ENCODE measurements at regions not wholly inside any gene's neighbourhood (a gene's known extent, or its start where the extent isn't known, plus 50 kb on each side); places are given as distances from the start of the nearest gene placed in this dataset.
A peak's percentile ranks its signal among the peaks of the same experiment; 100 is the strongest.
"Not testable (repeated sequence)": the region's sequence is repeated elsewhere in the genome, so short reads cannot be mapped to it uniquely, and the experiment has no call there.

- peaks cover 26% of the 10 kb centered on the region for H3K27me3 Mint-ChIP-seq
- H3K9me3 ChIP-seq (ENCODE audit: control insufficient read depth, low read length, poor library complexity, severe bottlenecking) = no peaks in the 10 kb centered on the region
- H3K27ac Mint-ChIP-seq = no peak overlapping the region
- no peaks in the 10 kb centered on the region for H3K36me3 Mint-ChIP-seq (ENCODE audit: low read depth)
- H3K4me3 Mint-ChIP-seq = no peak overlapping the region
- ATAC-seq (no peak), DNase-seq (no peak)
- no peaks in the 10 kb centered on the region for H3K4me1 Mint-ChIP-seq
Observed at GRCh38 chr22:23511627-23512347, 68.3 kb downstream of the IGLL1 start.

GRCh38 chr22:23509571-23510302, 70.4 kb downstream of the IGLL1 start:
- no peak for ATAC-seq
- Mint-ChIP-seq H3K27ac (no peak overlapping the region), H3K4me1 (no peaks in the 10 kb centered on the region), H3K36me3 (ENCODE audit: low read depth) (no peaks in the 10 kb centered on the region), H3K27me3 (peaks cover 31% of the 10 kb centered on the region), H3K4me3 (no peak overlapping the region)
- H3K9me3 ChIP-seq (ENCODE audit: control insufficient read depth, low read length, poor library complexity, severe bottlenecking) = no peaks in the 10 kb centered on the region
- no peak for DNase-seq

GRCh38 chr22:23504516-23504915, 75.6 kb downstream of the IGLL1 start:
- Mint-ChIP-seq H3K27me3 (peaks cover 35% of the 10 kb centered on the region), H3K36me3 (ENCODE audit: low read depth) (peaks cover 3% of the 10 kb centered on the region), H3K4me1 (no peaks in the 10 kb centered on the region), H3K4me3 (no peak overlapping the region), H3K27ac (no peak overlapping the region)
- no peaks in the 10 kb centered on the region for H3K9me3 ChIP-seq (ENCODE audit: control insufficient read depth, low read length, poor library complexity, severe bottlenecking)
- DNase-seq (no peak), ATAC-seq (no peak)

- ATAC-seq (no peak), DNase-seq (no peak)
- no peaks in the 10 kb centered on the region for H3K9me3 ChIP-seq (ENCODE audit: control insufficient read depth, low read length, poor library complexity, severe bottlenecking)
- Mint-ChIP-seq H3K4me3 (no peak overlapping the region), H3K36me3 (ENCODE audit: low read depth) (peaks cover 3% of the 10 kb centered on the region), H3K4me1 (no peaks in the 10 kb centered on the region), H3K27ac (no peak overlapping the region), H3K27me3 (peaks cover 33% of the 10 kb centered on the region)
Observed at GRCh38 chr22:23503736-23504440, 76.2 kb downstream of the IGLL1 start.

GRCh38 chr22:23503142-23503541, 76.9 kb downstream of the IGLL1 start:
- peaks cover 3% of the 10 kb centered on the region for H3K36me3 Mint-ChIP-seq (ENCODE audit: low read depth)
- H3K27ac Mint-ChIP-seq = no peak overlapping the region
- DNase-seq (no peak), ATAC-seq (no peak)
- H3K9me3 ChIP-seq (ENCODE audit: control insufficient read depth, low read length, poor library complexity, severe bottlenecking) = no peaks in the 10 kb centered on the region
- no peak overlapping the region for H3K4me3 Mint-ChIP-seq
- H3K4me1 Mint-ChIP-seq = peaks cover 2% of the 10 kb centered on the region
- H3K27me3 Mint-ChIP-seq = peaks cover 33% of the 10 kb centered on the region

GRCh38 chr22:23501708-23502107, 78.4 kb downstream of the IGLL1 start:
- no peak for ATAC-seq
- H3K4me1 Mint-ChIP-seq = peaks cover 2% of the 10 kb centered on the region
- peaks cover 24% of the 10 kb centered on the region for H3K27me3 Mint-ChIP-seq
- H3K4me3 Mint-ChIP-seq = no peak overlapping the region
- H3K27ac Mint-ChIP-seq = no peak overlapping the region
- no peak for DNase-seq
- H3K36me3 Mint-ChIP-seq (ENCODE audit: low read depth) = peaks cover 3% of the 10 kb centered on the region
- no peaks in the 10 kb centered on the region for H3K9me3 ChIP-seq (ENCODE audit: control insufficient read depth, low read length, poor library complexity, severe bottlenecking)

- peaks cover 24% of the 10 kb centered on the region for H3K27me3 Mint-ChIP-seq
- H3K27ac Mint-ChIP-seq = no peak overlapping the region
- peaks cover 5% of the 10 kb centered on the region for H3K4me1 Mint-ChIP-seq
- DNase-seq = no peak
- H3K36me3 Mint-ChIP-seq (ENCODE audit: low read depth) = peaks cover 3% of the 10 kb centered on the region
- H3K4me3 Mint-ChIP-seq = no peak overlapping the region
- H3K9me3 ChIP-seq (ENCODE audit: control insufficient read depth, low read length, poor library complexity, severe bottlenecking) = no peaks in the 10 kb centered on the region
- ATAC-seq = no peak
Observed at GRCh38 chr22:23501261-23501619, 78.8 kb downstream of the IGLL1 start.

- peaks cover 10% of the 10 kb centered on the region for H3K4me1 Mint-ChIP-seq
- peaks cover 3% of the 10 kb centered on the region for H3K36me3 Mint-ChIP-seq (ENCODE audit: low read depth)
- DNase-seq (no peak), ATAC-seq (no peak)
- H3K27ac Mint-ChIP-seq = no peak overlapping the region
- H3K4me3 Mint-ChIP-seq = no peak overlapping the region
- H3K9me3 ChIP-seq (ENCODE audit: control insufficient read depth, low read length, poor library complexity, severe bottlenecking) = no peaks in the 10 kb centered on the region
- H3K27me3 Mint-ChIP-seq = peaks cover 22% of the 10 kb centered on the region
Observed at GRCh38 chr22:23500508-23501260, 79.4 kb downstream of the IGLL1 start.

- ATAC-seq (no peak), DNase-seq (no peak)
- H3K9me3 ChIP-seq (ENCODE audit: control insufficient read depth, low read length, poor library complexity, severe bottlenecking) = no peaks in the 10 kb centered on the region
- Mint-ChIP-seq H3K36me3 (ENCODE audit: low read depth) (peaks cover 3% of the 10 kb centered on the region), H3K4me3 (no peak overlapping the region), H3K27ac (no peak overlapping the region), H3K4me1 (peaks cover 11% of the 10 kb centered on the region), H3K27me3 (peaks cover 18% of the 10 kb centered on the region)
Observed at GRCh38 chr22:23499845-23500500, 80.1 kb downstream of the IGLL1 start.

GRCh38 chr22:23498811-23499798, 81.0 kb downstream of the IGLL1 start:
- H3K9me3 ChIP-seq (ENCODE audit: control insufficient read depth, low read length, poor library complexity, severe bottlenecking) = no peaks in the 10 kb centered on the region
- ATAC-seq (no peak), DNase-seq (no peak)
- H3K27me3 Mint-ChIP-seq = peaks cover 11% of the 10 kb centered on the region
- H3K36me3 Mint-ChIP-seq (ENCODE audit: low read depth) = peaks cover 3% of the 10 kb centered on the region
- peaks cover 11% of the 10 kb centered on the region for H3K4me1 Mint-ChIP-seq
- H3K4me3 Mint-ChIP-seq = no peak overlapping the region
- no peak overlapping the region for H3K27ac Mint-ChIP-seq

- not testable (repeated sequence) for DNase-seq; ATAC-seq; H3K36me3 Mint-ChIP-seq (ENCODE audit: low read depth); H3K27me3 Mint-ChIP-seq; H3K4me3 Mint-ChIP-seq; H3K9me3 ChIP-seq (ENCODE audit: control insufficient read depth, low read length, poor library complexity, severe bottlenecking)
- H3K27ac Mint-ChIP-seq = peak overlapping the region; percentile 91
- H3K4me1 Mint-ChIP-seq = peaks cover 11% of the 10 kb centered on the region
Observed at GRCh38 chr22:23497889-23498288, 82.2 kb downstream of the IGLL1 start.
